PFSK-1 (cell line): ENCODE measurements at regions not wholly inside any gene's neighbourhood (a gene's known extent, or its start where the extent isn't known, plus 50 kb on each side); places are given as distances from the start of the nearest gene placed in this dataset.

ENCODE experiments used
- POLR2AphosphoS5 ChIP-seq: IDR thresholded peaks from 2 replicates; pipeline ENCODE4 v1.6.1; 2012; ENCODE audit warnings: low read depth, mild to moderate bottlenecking, control low read depth, low read length, moderate library complexity
- TAF1 ChIP-seq: IDR thresholded peaks from 2 replicates; pipeline ENCODE4 v1.6.1; 2012; ENCODE audit warnings: low read length, control low read depth, borderline replicate concordance; ENCODE audit not compliant: insufficient read depth
- TF ChIP-seq, protein P1 (sequence below), 2 experiments: IDR thresholded peaks; 2 replicates each; pipeline versions ENCODE4 v1.6.1 to v1.8.0; 2011 to 2012; ENCODE audit warnings: low read depth in 2 of 2, low read length in 2 of 2, control low read depth in 1 of 2, inconsistent platforms in 1 of 2, mild to moderate bottlenecking in 1 of 2, moderate library complexity in 1 of 2; ENCODE audit not compliant: insufficient read depth in 1 of 2

DNA sequence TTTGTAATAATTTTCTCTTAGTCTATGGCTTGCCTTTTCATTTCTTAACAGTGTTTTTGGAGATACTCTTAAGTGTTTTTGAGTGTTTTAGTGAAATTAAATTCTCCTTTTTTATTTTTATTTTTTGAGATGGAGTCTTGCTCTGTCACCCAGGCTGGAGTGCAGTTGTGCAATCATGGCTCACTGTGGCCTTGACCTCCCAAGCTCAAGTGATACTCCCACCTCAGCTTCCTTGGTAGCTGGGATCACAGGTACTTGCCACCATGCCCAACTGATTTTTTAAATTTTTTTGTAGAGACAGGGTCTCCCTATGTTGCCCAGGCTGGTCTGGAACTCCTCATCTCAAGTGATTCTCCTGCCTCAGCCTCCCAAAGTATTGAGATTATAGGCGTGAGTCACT, 240.3 kb downstream of the PLPP3 start:
- TF ChIP-seq POLR2AphosphoS5 (no peak), TAF1 (no peak)
- TF ChIP-seq, protein P1, sequence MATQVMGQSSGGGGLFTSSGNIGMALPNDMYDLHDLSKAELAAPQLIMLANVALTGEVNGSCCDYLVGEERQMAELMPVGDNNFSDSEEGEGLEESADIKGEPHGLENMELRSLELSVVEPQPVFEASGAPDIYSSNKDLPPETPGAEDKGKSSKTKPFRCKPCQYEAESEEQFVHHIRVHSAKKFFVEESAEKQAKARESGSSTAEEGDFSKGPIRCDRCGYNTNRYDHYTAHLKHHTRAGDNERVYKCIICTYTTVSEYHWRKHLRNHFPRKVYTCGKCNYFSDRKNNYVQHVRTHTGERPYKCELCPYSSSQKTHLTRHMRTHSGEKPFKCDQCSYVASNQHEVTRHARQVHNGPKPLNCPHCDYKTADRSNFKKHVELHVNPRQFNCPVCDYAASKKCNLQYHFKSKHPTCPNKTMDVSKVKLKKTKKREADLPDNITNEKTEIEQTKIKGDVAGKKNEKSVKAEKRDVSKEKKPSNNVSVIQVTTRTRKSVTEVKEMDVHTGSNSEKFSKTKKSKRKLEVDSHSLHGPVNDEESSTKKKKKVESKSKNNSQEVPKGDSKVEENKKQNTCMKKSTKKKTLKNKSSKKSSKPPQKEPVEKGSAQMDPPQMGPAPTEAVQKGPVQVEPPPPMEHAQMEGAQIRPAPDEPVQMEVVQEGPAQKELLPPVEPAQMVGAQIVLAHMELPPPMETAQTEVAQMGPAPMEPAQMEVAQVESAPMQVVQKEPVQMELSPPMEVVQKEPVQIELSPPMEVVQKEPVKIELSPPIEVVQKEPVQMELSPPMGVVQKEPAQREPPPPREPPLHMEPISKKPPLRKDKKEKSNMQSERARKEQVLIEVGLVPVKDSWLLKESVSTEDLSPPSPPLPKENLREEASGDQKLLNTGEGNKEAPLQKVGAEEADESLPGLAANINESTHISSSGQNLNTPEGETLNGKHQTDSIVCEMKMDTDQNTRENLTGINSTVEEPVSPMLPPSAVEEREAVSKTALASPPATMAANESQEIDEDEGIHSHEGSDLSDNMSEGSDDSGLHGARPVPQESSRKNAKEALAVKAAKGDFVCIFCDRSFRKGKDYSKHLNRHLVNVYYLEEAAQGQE (IDR thresholded peaks at IDR 0.05; ENCODE audit: insufficient read depth in 1 of 2, low read depth in 2 of 2, low read length in 2 of 2) = no peak
